ENCODE measurements at regions not wholly inside any gene's neighbourhood (a gene's known extent, or its start where the extent isn't known, plus 50 kb on each side); places are given as distances from the start of the nearest gene placed in this dataset.
A peak's percentile ranks its signal among the peaks of the same experiment; 100 is the strongest.
"Not testable (repeated sequence)": the region's sequence is repeated elsewhere in the genome, so short reads cannot be mapped to it uniquely, and the experiment has no call there.

GRCh38 chr17:47066841-47067682, 88.0 kb upstream of the RPRML start:
- peak; percentile 97 for DNase-seq (ENCODE audit: low spot score)

- DNase-seq (ENCODE audit: low spot score): no peak
These were observed 87.0 kb upstream of the RPRML start for GRCh38 chr17:47066095-47066494.

GRCh38 chr17:47064684-47065083, 85.6 kb upstream of the RPRML start:
- DNase-seq (ENCODE audit: low spot score): no peak

DNA sequence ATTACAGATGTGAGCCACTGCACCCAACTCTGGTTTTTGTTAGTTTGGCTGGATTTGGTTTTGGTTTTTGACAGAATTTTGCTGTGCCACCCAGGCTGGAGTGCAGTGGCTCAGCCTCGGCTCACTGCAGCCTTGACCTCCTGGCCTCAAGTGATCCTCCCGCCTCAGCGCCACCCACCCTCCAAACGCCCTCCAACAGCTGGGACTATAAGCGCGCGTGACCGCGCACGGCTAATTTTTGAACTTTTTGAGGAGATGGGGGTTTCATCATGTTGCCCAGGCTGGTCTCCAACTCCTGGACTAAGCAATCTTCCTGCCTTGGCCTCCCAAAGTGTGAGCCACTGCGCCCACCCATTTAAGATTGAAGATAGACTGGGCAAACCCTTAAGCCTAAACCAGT, 84.4 kb upstream of the RPRML start:
- DNase-seq (ENCODE audit: low spot score): no peak

GRCh38 chr17:47062851-47063250, 83.8 kb upstream of the RPRML start:
- DNase-seq (ENCODE audit: low spot score): not testable (repeated sequence)

- DNase-seq (ENCODE audit: low spot score): not testable (repeated sequence)
These were observed 81.0 kb upstream of the RPRML start for GRCh38 chr17:47060005-47060404.

DNA sequence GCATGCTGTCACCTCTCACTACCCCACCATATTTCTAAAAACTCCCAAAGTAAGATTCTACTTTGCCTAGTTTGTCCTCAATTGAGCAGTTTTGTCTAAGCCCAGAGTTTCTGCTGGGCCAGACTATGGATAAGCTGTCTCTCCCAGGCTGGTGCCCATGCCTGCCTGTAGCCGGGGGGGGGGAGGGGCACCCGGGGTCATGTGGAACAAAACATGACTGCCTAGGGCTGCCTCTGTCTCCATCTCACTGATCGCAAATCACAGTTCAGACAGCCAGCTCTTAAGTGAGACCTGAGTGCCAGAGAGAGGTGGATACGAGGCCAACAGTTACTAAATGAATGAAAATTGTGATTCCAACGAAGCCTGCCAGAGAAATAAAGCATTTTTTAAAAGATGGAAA, 78.8 kb upstream of the RPRML start:
- DNase-seq (ENCODE audit: low spot score): no peak

DNA sequence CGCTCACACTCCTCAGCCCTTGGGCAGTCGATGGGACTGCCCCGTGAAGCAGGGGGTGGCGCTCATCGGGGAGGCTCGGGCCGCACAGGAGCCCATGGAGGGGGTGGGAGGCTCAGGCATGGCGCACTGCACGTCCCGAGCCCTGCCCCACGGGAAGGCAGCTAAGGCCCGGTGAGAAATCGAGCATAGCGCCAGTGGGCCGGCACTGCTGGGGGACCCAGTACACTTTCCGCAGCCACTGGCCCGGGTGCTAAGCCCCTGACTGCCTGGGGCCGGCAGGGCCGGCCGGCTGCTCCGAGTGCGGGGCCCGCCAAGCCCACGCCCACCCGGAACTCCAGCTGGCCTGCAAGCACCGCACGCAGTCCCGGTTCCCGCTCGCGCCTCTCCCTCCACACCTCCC, 78.2 kb upstream of the RPRML start:
- not testable (repeated sequence) for DNase-seq (ENCODE audit: low spot score)

DNA sequence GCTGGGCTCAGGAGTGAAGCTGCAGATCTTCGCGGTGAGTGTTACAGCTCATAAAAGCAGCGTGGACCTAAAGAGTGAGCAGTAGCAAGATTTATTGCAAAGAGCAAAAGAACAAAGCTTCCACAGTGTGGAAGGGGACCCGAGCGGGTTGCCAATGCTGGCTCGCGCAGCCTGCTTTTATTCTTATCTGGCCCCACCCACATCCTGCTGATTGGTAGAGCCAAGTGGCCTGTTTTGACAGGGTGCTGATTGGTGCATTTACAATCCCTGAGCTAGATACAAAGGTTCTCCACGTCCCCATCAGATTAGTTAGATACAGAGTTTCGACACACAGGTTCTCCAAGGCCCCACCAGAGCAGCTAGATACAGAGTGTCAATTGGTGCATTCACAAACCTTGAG, 77.6 kb upstream of the RPRML start:
- not testable (repeated sequence) for DNase-seq (ENCODE audit: low spot score)
